GM12878 (cell line): ENCODE measurements at regions not wholly inside any gene's neighbourhood (a gene's known extent, or its start where the extent isn't known, plus 50 kb on each side); places are given as distances from the start of the nearest gene placed in this dataset.

ENCODE experiments used
- ATAC-seq: fragments of 200-7000 bp; cut with Tn5 transposase; 3 replicates; pipeline ENCODE4 v1.9.1; 2020; ENCODE audit warnings: mild to moderate bottlenecking, moderate library complexity
- BruUV-seq: library from RNA; stranded (reverse); fragments of 400-500 nt; replicated peaks from 2 replicates; lab custom pipeline; 2021; lab: Mats Ljungman, UMichigan
- CTCF ChIA-PET: fragments of 300-600 bp; sonication (Branson Sonifier 250); formaldehyde crosslinking; extraction: SDS; loops from one replicate; lab custom pipeline; 2021; ENCODE audit warnings: inconsistent platforms; lab: Yijun Ruan, JAX
- POLR2A ChIA-PET: fragments of 350-600 bp; formaldehyde crosslinking; extraction: SDS; loops from one replicate; lab custom pipeline; 2021; ENCODE audit warnings: inconsistent platforms; lab: Charles Lee
- RAD21 ChIA-PET: fragments of 300-600 bp; sonication (Branson Sonifier 250); formaldehyde crosslinking; loops from one replicate; lab custom pipeline; 2023; ENCODE audit warnings: antibody characterized with exemption; ENCODE audit not compliant: unreplicated experiment; lab: Charles Lee
- SMC1A ChIA-PET: fragments of 300-600 bp; sonication (Branson Sonifier 250); formaldehyde crosslinking; loops from one replicate; lab custom pipeline; 2023; ENCODE audit not compliant: unreplicated experiment, uncharacterized antibody; lab: Charles Lee
- DNase-seq: peaks from one replicate; pipeline ENCODE4 v3.0.0-alpha.2; 2011; ENCODE audit warnings: low read depth, low spot score
- FAIRE-seq: peaks from 3 replicates; lab custom pipeline; 2011; peaks lifted over from hg19 to GRCh38; lab: Jason Lieb, UNC
- H2AFZ ChIP-seq: 2 replicates; pipeline ENCODE4 v1.6.0; 2011; ENCODE audit warnings: low read depth, low read length, control low read depth; ENCODE audit not compliant: control insufficient read depth
- H3K27ac ChIP-seq: 2 replicates; pipeline ENCODE4 v1.5.1; 2011; ENCODE audit warnings: control low read depth; ENCODE audit not compliant: control insufficient read depth, insufficient read depth
- H3K27me3 ChIP-seq, 2 experiments: replicated peaks in 1 of 2; 2 replicates each; pipeline versions ENCODE4 v1.6.0 to v1.6.1; 2011; ENCODE audit warnings: low read length in 1 of 2; ENCODE audit not compliant: control insufficient read depth in 2 of 2, insufficient read depth in 2 of 2
- H3K36me3 ChIP-seq, 2 experiments: 2 replicates each; pipeline ENCODE4 v1.5.1; 2011; ENCODE audit warnings: low read length in 1 of 2; ENCODE audit not compliant: control insufficient read depth in 2 of 2, insufficient read depth in 2 of 2
- H3K4me1 ChIP-seq: 2 replicates; pipeline ENCODE4 v1.6.1; 2011; ENCODE audit warnings: mild to moderate bottlenecking, low read length, moderate library complexity, mixed read lengths; ENCODE audit not compliant: control insufficient read depth, insufficient read depth
- H3K4me2 ChIP-seq: 2 replicates; pipeline ENCODE4 v1.6.0; 2011; ENCODE audit warnings: control low read depth; ENCODE audit not compliant: control insufficient read depth, insufficient read depth
- H3K4me3 ChIP-seq: fragments of 200-600 bp; sonication (generic); 2 replicates; pipeline ENCODE4 v1.5.1; 2016
- H3K79me2 ChIP-seq: 2 replicates; pipeline ENCODE4 v1.6.0; 2011; ENCODE audit warnings: low read length; ENCODE audit not compliant: control insufficient read depth, insufficient read depth
- H3K9ac ChIP-seq: 2 replicates; pipeline ENCODE4 v1.8.0; 2011; ENCODE audit warnings: low read length, control low read depth, mixed read lengths; ENCODE audit not compliant: control insufficient read depth, insufficient read depth
- H3K9me3 ChIP-seq: replicated peaks from 3 replicates; pipeline ENCODE4 v1.5.1; 2011; ENCODE audit warnings: mild to moderate bottlenecking, low read length; ENCODE audit not compliant: control insufficient read depth, insufficient read depth
- H4K20me1 ChIP-seq: 2 replicates; pipeline ENCODE4 v1.6.0; 2011; ENCODE audit not compliant: control insufficient read depth, insufficient read depth
- BCL11A ChIP-seq: IDR thresholded peaks from 2 replicates; pipeline ENCODE4 v1.6.1; 2011; ENCODE audit warnings: low read depth, low read length
- BMI1 ChIP-seq: fragments of 450-650 bp; IDR thresholded peaks from 2 replicates; pipeline ENCODE4 v1.6.1; 2016; ENCODE audit warnings: mild to moderate bottlenecking, moderate library complexity, borderline replicate concordance
- CBX3 ChIP-seq: fragments of 200-600 bp; sonication (generic); IDR thresholded peaks from 2 replicates; pipeline ENCODE4 v1.6.1; 2016; ENCODE audit warnings: low read depth, borderline replicate concordance
- CHD2 ChIP-seq: IDR thresholded peaks from 2 replicates; pipeline ENCODE4 v1.6.1; 2011; ENCODE audit warnings: low read depth, low read length, improper control_type of control experiment, borderline replicate concordance
- CREB1 ChIP-seq: IDR thresholded peaks from 2 replicates; pipeline ENCODE4 v1.6.1; 2012; ENCODE audit warnings: low read depth, mild to moderate bottlenecking, inconsistent platforms
- DPF2 ChIP-seq: fragments of 450-650 bp; IDR thresholded peaks from 2 replicates; pipeline ENCODE4 v1.6.1; 2017; ENCODE audit warnings: mild to moderate bottlenecking
- FOXK2 ChIP-seq: fragments of 450-650 bp; IDR thresholded peaks from 2 replicates; pipeline ENCODE4 v1.6.1; 2017; ENCODE audit warnings: mild to moderate bottlenecking, moderate library complexity
- GABPA ChIP-seq: IDR thresholded peaks from 2 replicates; pipeline ENCODE4 v1.6.1; 2014; ENCODE audit warnings: antibody characterized with exemption, low read depth, mild to moderate bottlenecking, inconsistent platforms
- MEF2A ChIP-seq: IDR thresholded peaks from 2 replicates; pipeline ENCODE4 v1.6.1; 2011; ENCODE audit warnings: low read depth, mild to moderate bottlenecking, low read length, moderate library complexity; ENCODE audit not compliant: insufficient read depth
- RAD21 ChIP-seq: IDR thresholded peaks from 2 replicates; pipeline ENCODE4 v1.6.1; 2011; ENCODE audit warnings: mild to moderate bottlenecking, low read depth, low read length, moderate library complexity; ENCODE audit not compliant: insufficient read depth
- RCOR1 ChIP-seq: conservative IDR thresholded peaks from 2 replicates; pipeline ENCODE4 v1.6.1; 2012; ENCODE audit warnings: low read depth, low read length, improper control_type of control experiment
- SMAD1 ChIP-seq: fragments of 450-650 bp; IDR thresholded peaks from 2 replicates; pipeline ENCODE4 v1.6.1; 2018; ENCODE audit warnings: mild to moderate bottlenecking, low read depth; ENCODE audit not compliant: partially characterized antibody
- TCF3 ChIP-seq: IDR thresholded peaks from 2 replicates; pipeline ENCODE4 v1.6.1; 2012; ENCODE audit warnings: low read depth, mild to moderate bottlenecking, low read length, borderline replicate concordance; ENCODE audit not compliant: insufficient read depth
- ZBED1 ChIP-seq: IDR thresholded peaks from 2 replicates; pipeline ENCODE4 v1.6.1; 2016; ENCODE audit warnings: borderline replicate concordance
- WGBS: methylation state at CpG from one replicate; pipeline ENCODE4 v1.1.6; 2016; ENCODE audit warnings: low lambda C conversion rate; ENCODE audit not compliant: insufficient replicate concordance, insufficient coverage; ENCODE audit errors: missing lambda C conversion rate; 5-methylcytosine and 5-hydroxymethylcytosine counted together
- in situ Hi-C: fragments of 300-500 bp; cut with MboI; formaldehyde crosslinking; loops from 9 replicates; pipeline ENCODE4 v1.14.3; 2018; ENCODE audit warnings: mixed read lengths
- intact Hi-C: fragments of 100-400 bp; cut with micrococcal nuclease; formaldehyde crosslinking; loops from one replicate; pipeline ENCODE4 v1.14.2; 2022; ENCODE audit not compliant: unreplicated experiment
- TF ChIP-seq, protein P1 (sequence below), 3 experiments: IDR thresholded peaks in 2 of 3; conservative IDR thresholded peaks in 1 of 3; 2 replicates each; pipeline ENCODE4 v1.5.1; 2011; ENCODE audit warnings: low read depth in 3 of 3, low read length in 3 of 3, mild to moderate bottlenecking in 3 of 3, control low read depth in 2 of 3, moderate library complexity in 2 of 3, inconsistent platforms in 1 of 3, mixed read lengths in 1 of 3; ENCODE audit not compliant: control insufficient read depth in 2 of 3, insufficient read depth in 1 of 3; ENCODE audit errors: extremely low read depth in 1 of 3

- Histone ChIP-seq H3K27me3 (no peaks in the 10 kb centered on the region), H2AFZ (no peak overlapping the region), H3K79me2 (no peaks in the 10 kb centered on the region), H4K20me1 (no peaks in the 10 kb centered on the region), H3K4me1 (no peaks in the 10 kb centered on the region), H3K9me3 (no peaks in the 10 kb centered on the region), H3K4me3 (no peak overlapping the region), H3K4me2 (no peak overlapping the region), H3K36me3 (no peaks in the 10 kb centered on the region), H3K9ac (no peak overlapping the region), H3K27ac (no peak overlapping the region)
- RAD21 ChIA-PET: no interaction called here
- 0% methylated on average over 1 of the region's 1 CpG for WGBS
- POLR2A ChIA-PET: no interaction called here
- intact Hi-C loops: no loop called here
- SMC1A ChIA-PET: no interaction called here
- ATAC-seq (no peak), DNase-seq (no peak), FAIRE-seq (no peak)
- TF ChIP-seq CREB1: no peak
- no peak for TF ChIP-seq SMAD1
- TF ChIP-seq MEF2A: no peak
- no peak for TF ChIP-seq DPF2
- no peak for TF ChIP-seq BCL11A
- TF ChIP-seq BMI1: no peak
- no peak for TF ChIP-seq CBX3
- TF ChIP-seq RAD21: no peak
- TF ChIP-seq TCF3: no peak
- no peak for TF ChIP-seq RCOR1
- TF ChIP-seq CHD2: no peak
- TF ChIP-seq, protein P1, sequence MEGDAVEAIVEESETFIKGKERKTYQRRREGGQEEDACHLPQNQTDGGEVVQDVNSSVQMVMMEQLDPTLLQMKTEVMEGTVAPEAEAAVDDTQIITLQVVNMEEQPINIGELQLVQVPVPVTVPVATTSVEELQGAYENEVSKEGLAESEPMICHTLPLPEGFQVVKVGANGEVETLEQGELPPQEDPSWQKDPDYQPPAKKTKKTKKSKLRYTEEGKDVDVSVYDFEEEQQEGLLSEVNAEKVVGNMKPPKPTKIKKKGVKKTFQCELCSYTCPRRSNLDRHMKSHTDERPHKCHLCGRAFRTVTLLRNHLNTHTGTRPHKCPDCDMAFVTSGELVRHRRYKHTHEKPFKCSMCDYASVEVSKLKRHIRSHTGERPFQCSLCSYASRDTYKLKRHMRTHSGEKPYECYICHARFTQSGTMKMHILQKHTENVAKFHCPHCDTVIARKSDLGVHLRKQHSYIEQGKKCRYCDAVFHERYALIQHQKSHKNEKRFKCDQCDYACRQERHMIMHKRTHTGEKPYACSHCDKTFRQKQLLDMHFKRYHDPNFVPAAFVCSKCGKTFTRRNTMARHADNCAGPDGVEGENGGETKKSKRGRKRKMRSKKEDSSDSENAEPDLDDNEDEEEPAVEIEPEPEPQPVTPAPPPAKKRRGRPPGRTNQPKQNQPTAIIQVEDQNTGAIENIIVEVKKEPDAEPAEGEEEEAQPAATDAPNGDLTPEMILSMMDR (IDR thresholded peaks at IDR 0.05 in 2 of 3, conservative IDR thresholded peaks at IDR 0.05 in 1 of 3; ENCODE audit: control insufficient read depth in 2 of 3, extremely low read depth in 1 of 3, insufficient read depth in 1 of 3, low read depth in 3 of 3, low read length in 3 of 3): no peak
- no peak for TF ChIP-seq FOXK2
- no peak for TF ChIP-seq GABPA
- no peak for TF ChIP-seq ZBED1
- in situ Hi-C loops: no loop called here
- no TSS peak for BruUV-seq
- CTCF ChIA-PET: no interaction called here
Observed at GRCh38 chr6:145262771-145263170, 472.5 kb downstream of the EPM2A start.
